ENCODE measurements at regions not wholly inside any gene's neighbourhood (a gene's known extent, or its start where the extent isn't known, plus 50 kb on each side); places are given as distances from the start of the nearest gene placed in this dataset.

GRCh38 chr3:84128024-84128423, 830.8 kb upstream of the CADM2 start:
- Mint-ChIP-seq H3K4me3 (no peak overlapping the region), H3K4me1 (ENCODE audit: low read depth) (no peaks in the 10 kb centered on the region), H3K9me3 (peaks cover 8% of the 10 kb centered on the region), H3K27me3 (ENCODE audit: low read depth) (no peaks in the 10 kb centered on the region), H3K36me3 (ENCODE audit: insufficient read depth) (no peaks in the 10 kb centered on the region)
- no peak for ATAC-seq
- DNase-seq: no peak

GRCh38 chr3:84136425-84136824, 822.4 kb upstream of the CADM2 start:
- no peaks in the 10 kb centered on the region for H3K27me3 Mint-ChIP-seq (ENCODE audit: low read depth)
- H3K4me3 Mint-ChIP-seq: no peak overlapping the region
- H3K36me3 Mint-ChIP-seq (ENCODE audit: insufficient read depth): no peaks in the 10 kb centered on the region
- DNase-seq (no peak), ATAC-seq (no peak)
- peaks cover 3% of the 10 kb centered on the region for H3K9me3 Mint-ChIP-seq
- H3K4me1 Mint-ChIP-seq (ENCODE audit: low read depth): no peaks in the 10 kb centered on the region

GRCh38 chr3:84140631-84141030, 818.2 kb upstream of the CADM2 start:
- Mint-ChIP-seq H3K9me3 (peaks cover 4% of the 10 kb centered on the region), H3K4me3 (no peak overlapping the region), H3K4me1 (ENCODE audit: low read depth) (no peaks in the 10 kb centered on the region), H3K27me3 (ENCODE audit: low read depth) (no peaks in the 10 kb centered on the region), H3K36me3 (ENCODE audit: insufficient read depth) (no peaks in the 10 kb centered on the region)
- no peak for ATAC-seq
- DNase-seq: no peak

- Mint-ChIP-seq H3K9me3 (peaks cover 7% of the 10 kb centered on the region), H3K36me3 (ENCODE audit: insufficient read depth) (no peaks in the 10 kb centered on the region), H3K27me3 (ENCODE audit: low read depth) (no peaks in the 10 kb centered on the region), H3K4me1 (ENCODE audit: low read depth) (no peaks in the 10 kb centered on the region), H3K4me3 (no peak overlapping the region)
- ATAC-seq (no peak), DNase-seq (no peak)
Observed at GRCh38 chr3:84141571-84141970, 817.2 kb upstream of the CADM2 start.

GRCh38 chr3:84165328-84165727, 793.5 kb upstream of the CADM2 start:
- ATAC-seq (no peak), DNase-seq (no peak)
- Mint-ChIP-seq H3K9me3 (peaks cover 28% of the 10 kb centered on the region), H3K36me3 (ENCODE audit: insufficient read depth) (no peaks in the 10 kb centered on the region), H3K4me3 (no peak overlapping the region), H3K4me1 (ENCODE audit: low read depth) (no peaks in the 10 kb centered on the region), H3K27me3 (ENCODE audit: low read depth) (no peaks in the 10 kb centered on the region)

- Mint-ChIP-seq H3K36me3 (ENCODE audit: insufficient read depth) (no peaks in the 10 kb centered on the region), H3K4me1 (ENCODE audit: low read depth) (no peaks in the 10 kb centered on the region), H3K9me3 (peaks cover 24% of the 10 kb centered on the region), H3K27me3 (ENCODE audit: low read depth) (no peaks in the 10 kb centered on the region), H3K4me3 (no peak overlapping the region)
- DNase-seq (no peak), ATAC-seq (no peak)
Observed at GRCh38 chr3:84175449-84175848, 783.3 kb upstream of the CADM2 start.

GRCh38 chr3:84184937-84185336, 773.9 kb upstream of the CADM2 start:
- Mint-ChIP-seq H3K36me3 (ENCODE audit: insufficient read depth) (no peaks in the 10 kb centered on the region), H3K4me1 (ENCODE audit: low read depth) (no peaks in the 10 kb centered on the region), H3K4me3 (no peak overlapping the region), H3K27me3 (ENCODE audit: low read depth) (no peaks in the 10 kb centered on the region), H3K9me3 (peaks cover 6% of the 10 kb centered on the region)
- ATAC-seq (no peak), DNase-seq (no peak)

GRCh38 chr3:84194029-84194428, 764.8 kb upstream of the CADM2 start:
- Mint-ChIP-seq H3K4me1 (ENCODE audit: low read depth) (no peaks in the 10 kb centered on the region), H3K27me3 (ENCODE audit: low read depth) (no peaks in the 10 kb centered on the region), H3K36me3 (ENCODE audit: insufficient read depth) (no peaks in the 10 kb centered on the region), H3K9me3 (peaks cover 33% of the 10 kb centered on the region), H3K4me3 (no peak overlapping the region)
- DNase-seq (no peak), ATAC-seq (no peak)

- no peak for ATAC-seq
- Mint-ChIP-seq H3K27me3 (ENCODE audit: low read depth) (no peaks in the 10 kb centered on the region), H3K4me3 (no peak overlapping the region), H3K9me3 (peaks cover 6% of the 10 kb centered on the region), H3K36me3 (ENCODE audit: insufficient read depth) (no peaks in the 10 kb centered on the region), H3K4me1 (ENCODE audit: low read depth) (no peaks in the 10 kb centered on the region)
- DNase-seq: no peak
Observed at GRCh38 chr3:84209474-84209873, 749.3 kb upstream of the CADM2 start.

- Mint-ChIP-seq H3K9me3 (peaks cover 15% of the 10 kb centered on the region), H3K4me3 (no peak overlapping the region), H3K4me1 (ENCODE audit: low read depth) (no peaks in the 10 kb centered on the region), H3K36me3 (ENCODE audit: insufficient read depth) (no peaks in the 10 kb centered on the region), H3K27me3 (ENCODE audit: low read depth) (no peaks in the 10 kb centered on the region)
- no peak for ATAC-seq
- DNase-seq: no peak
Observed at GRCh38 chr3:84223512-84223911, 735.3 kb upstream of the CADM2 start.

GRCh38 chr3:84224262-84224661, 734.5 kb upstream of the CADM2 start:
- H3K9me3 Mint-ChIP-seq: peaks cover 15% of the 10 kb centered on the region
- H3K27me3 Mint-ChIP-seq (ENCODE audit: low read depth): no peaks in the 10 kb centered on the region
- H3K4me3 Mint-ChIP-seq: no peak overlapping the region
- ATAC-seq: no peak
- DNase-seq: no peak
- H3K36me3 Mint-ChIP-seq (ENCODE audit: insufficient read depth): no peaks in the 10 kb centered on the region
- no peaks in the 10 kb centered on the region for H3K4me1 Mint-ChIP-seq (ENCODE audit: low read depth)

GRCh38 chr3:84236261-84236660, 722.5 kb upstream of the CADM2 start:
- DNase-seq (no peak), ATAC-seq (no peak)
- no peaks in the 10 kb centered on the region for H3K27me3 Mint-ChIP-seq (ENCODE audit: low read depth)
- H3K4me1 Mint-ChIP-seq (ENCODE audit: low read depth): no peaks in the 10 kb centered on the region
- H3K4me3 Mint-ChIP-seq: no peak overlapping the region
- H3K36me3 Mint-ChIP-seq (ENCODE audit: insufficient read depth): no peaks in the 10 kb centered on the region
- peaks cover 13% of the 10 kb centered on the region for H3K9me3 Mint-ChIP-seq

- no peaks in the 10 kb centered on the region for H3K27me3 Mint-ChIP-seq (ENCODE audit: low read depth)
- no peak overlapping the region for H3K4me3 Mint-ChIP-seq
- H3K9me3 Mint-ChIP-seq: peaks cover 21% of the 10 kb centered on the region
Observed at GRCh38 chr3:84245789-84246188, 713.0 kb upstream of the CADM2 start.

GRCh38 chr3:84260596-84260995, 698.2 kb upstream of the CADM2 start:
- DNase-seq (no peak), ATAC-seq (no peak)
- Mint-ChIP-seq H3K27me3 (ENCODE audit: low read depth) (no peaks in the 10 kb centered on the region), H3K4me3 (no peak overlapping the region), H3K36me3 (ENCODE audit: insufficient read depth) (no peaks in the 10 kb centered on the region), H3K9me3 (peaks cover 22% of the 10 kb centered on the region), H3K4me1 (ENCODE audit: low read depth) (no peaks in the 10 kb centered on the region)

More at GRCh38 chr3:84245789-84246188, 713.0 kb upstream of the CADM2 start:
- no peaks in the 10 kb centered on the region for H3K36me3 Mint-ChIP-seq (ENCODE audit: insufficient read depth)
- no peak for ATAC-seq
- no peak for DNase-seq
- no peaks in the 10 kb centered on the region for H3K4me1 Mint-ChIP-seq (ENCODE audit: low read depth)

GRCh38 chr3:84265768-84266167, 693.0 kb upstream of the CADM2 start:
- ATAC-seq (no peak), DNase-seq (no peak)
- Mint-ChIP-seq H3K27me3 (ENCODE audit: low read depth) (no peaks in the 10 kb centered on the region), H3K9me3 (peaks cover 34% of the 10 kb centered on the region), H3K4me3 (no peak overlapping the region), H3K4me1 (ENCODE audit: low read depth) (no peaks in the 10 kb centered on the region), H3K36me3 (ENCODE audit: insufficient read depth) (no peaks in the 10 kb centered on the region)

- Mint-ChIP-seq H3K27me3 (ENCODE audit: low read depth) (no peaks in the 10 kb centered on the region), H3K4me3 (no peak overlapping the region), H3K4me1 (ENCODE audit: low read depth) (no peaks in the 10 kb centered on the region), H3K9me3 (peaks cover 14% of the 10 kb centered on the region), H3K36me3 (ENCODE audit: insufficient read depth) (no peaks in the 10 kb centered on the region)
- DNase-seq (no peak), ATAC-seq (no peak)
Observed at GRCh38 chr3:84275532-84275931, 683.3 kb upstream of the CADM2 start.
